Epithelial cell of proximal tubule (primary cell): ENCODE measurements at regions not wholly inside any gene's neighbourhood (a gene's known extent, or its start where the extent isn't known, plus 50 kb on each side); places are given as distances from the start of the nearest gene placed in this dataset.

Experiments
- DNase-seq: peaks from one replicate; pipeline ENCODE4 v3.0.0-alpha.2; 2011; ENCODE audit warnings: low read depth
- H3K4me3 ChIP-seq: 2 replicates; pipeline ENCODE4 v1.5.1; 2011; ENCODE audit warnings: low read depth, mild to moderate bottlenecking, low read length
- CTCF ChIP-seq: conservative IDR thresholded peaks from 2 replicates; pipeline ENCODE4 v1.5.1; 2012; ENCODE audit warnings: low read depth, mild to moderate bottlenecking, low read length

GRCh38 chr6:119626884-119627619 is 277.5 kb upstream of the MAN1A1 start:
- TF ChIP-seq CTCF: no peak
- DNase-seq: no peak

GRCh38 chr6:119620846-119621555 is 271.4 kb upstream of the MAN1A1 start:
- DNase-seq: peak; percentile 35
- no peak for TF ChIP-seq CTCF
- H3K4me3 ChIP-seq: no peak overlapping the region

More at GRCh38 chr6:119626884-119627619, 277.5 kb upstream of the MAN1A1 start:
- no peak overlapping the region for H3K4me3 ChIP-seq

- no peak for DNase-seq
- no peak for TF ChIP-seq CTCF
- no peak overlapping the region for H3K4me3 ChIP-seq
These were observed 264.6 kb upstream of the MAN1A1 start for GRCh38 chr6:119614138-119614537.

- TF ChIP-seq CTCF: no peak
- DNase-seq: no peak
- H3K4me3 ChIP-seq: no peak overlapping the region
These were observed 263.4 kb upstream of the MAN1A1 start for GRCh38 chr6:119612911-119613381.

- no peak for DNase-seq
- no peak for TF ChIP-seq CTCF
- H3K4me3 ChIP-seq: no peak overlapping the region
These were observed 262.8 kb upstream of the MAN1A1 start for GRCh38 chr6:119612176-119612891.

- TF ChIP-seq CTCF: no peak
These were observed 261.2 kb upstream of the MAN1A1 start for GRCh38 chr6:119610754-119611153.

More at GRCh38 chr6:119610754-119611153, 261.2 kb upstream of the MAN1A1 start:
- DNase-seq: no peak
- H3K4me3 ChIP-seq: no peak overlapping the region
